Neutrophil (primary cell): ENCODE measurements at regions not wholly inside any gene's neighbourhood (a gene's known extent, or its start where the extent isn't known, plus 50 kb on each side); places are given as distances from the start of the nearest gene placed in this dataset.

Experiments used
- H3K27ac ChIP-seq: fragments of 200-600 bp; sonication (generic); 2 replicates; pipeline ENCODE4 v1.5.1; 2016; ENCODE audit warnings: mild to moderate bottlenecking, moderate library complexity
- H3K27me3 ChIP-seq: fragments of 200-600 bp; sonication (generic); 2 replicates; pipeline ENCODE4 v1.6.0; 2016; ENCODE audit warnings: mild to moderate bottlenecking
- H3K36me3 ChIP-seq: fragments of 200-600 bp; sonication (generic); 2 replicates; pipeline ENCODE4 v1.5.1; 2017
- H3K4me1 ChIP-seq, 2 experiments: fragments of 200-600 bp in 1 of 2; sonication (generic) in 1 of 2; 1 replicate in 1 of 2; 2 replicates in 1 of 2; pipeline versions ENCODE4 v1.5.1 to v1.6.1; 2013 to 2016; ENCODE audit warnings: low read depth in 1 of 2, low read length in 1 of 2, mild to moderate bottlenecking in 1 of 2, moderate library complexity in 1 of 2; ENCODE audit not compliant: control insufficient read depth in 1 of 2, insufficient read depth in 1 of 2
- H3K4me3 ChIP-seq, 2 experiments: fragments of 200-600 bp in 1 of 2; sonication (generic) in 1 of 2; 1 replicate in 1 of 2; 2 replicates in 1 of 2; pipeline ENCODE4 v1.5.1; 2013 to 2016; ENCODE audit warnings: low read depth in 1 of 2, low read length in 1 of 2, mild to moderate bottlenecking in 1 of 2, moderate library complexity in 1 of 2
- H3K9me3 ChIP-seq: fragments of 200-600 bp; sonication (generic); 2 replicates; pipeline ENCODE4 v1.5.1; 2016
- CTCF ChIP-seq: fragments of 200-600 bp; sonication (generic); IDR thresholded peaks from 2 replicates; pipeline ENCODE4 v1.5.1; 2016; ENCODE audit warnings: antibody characterized with exemption

DNA sequence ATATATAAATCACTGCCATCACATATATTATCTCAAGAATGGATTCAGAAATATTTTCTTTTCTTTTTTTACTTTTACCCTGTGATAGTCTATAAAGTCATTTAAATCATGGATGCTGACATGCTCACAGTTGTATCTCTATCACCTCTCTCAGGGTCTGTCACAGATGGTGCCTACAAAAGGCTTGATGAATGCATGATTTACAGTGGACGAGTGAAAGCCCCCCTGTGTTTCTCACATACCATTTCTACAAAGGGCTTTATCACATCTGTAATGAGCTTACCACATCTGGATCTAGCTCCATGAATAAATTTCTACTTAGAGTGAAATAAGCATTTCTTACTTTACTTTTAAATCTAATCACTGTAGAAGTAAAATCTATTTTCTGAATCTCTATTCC is 121.4 kb upstream of the CARD18 start:
- H3K4me1 ChIP-seq = no peaks in the 10 kb centered on the region
- H3K36me3 ChIP-seq = no peaks in the 10 kb centered on the region
- H3K4me3 ChIP-seq = no peak overlapping the region
- TF ChIP-seq CTCF = no peak
- H3K27ac ChIP-seq = no peak overlapping the region
- H3K27me3 ChIP-seq = no peaks in the 10 kb centered on the region
- no peaks in the 10 kb centered on the region for H3K9me3 ChIP-seq

- H3K4me3 ChIP-seq = no peak overlapping the region
- H3K4me1 ChIP-seq = no peaks in the 10 kb centered on the region
- no peak for TF ChIP-seq CTCF
- H3K9me3 ChIP-seq = no peaks in the 10 kb centered on the region
- no peak overlapping the region for H3K27ac ChIP-seq
- H3K36me3 ChIP-seq = no peaks in the 10 kb centered on the region
- H3K27me3 ChIP-seq = no peaks in the 10 kb centered on the region
These were observed 106.3 kb upstream of the CARD18 start for GRCh38 chr11:105245781-105246315.

- TF ChIP-seq CTCF = no peak
- no peak overlapping the region for H3K27ac ChIP-seq
- H3K9me3 ChIP-seq = no peaks in the 10 kb centered on the region
These were observed 104.7 kb upstream of the CARD18 start for GRCh38 chr11:105244160-105244825.

GRCh38 chr11:105241136-105241535 is 101.6 kb upstream of the CARD18 start:
- no peaks in the 10 kb centered on the region for H3K27me3 ChIP-seq
- H3K4me1 ChIP-seq = no peaks in the 10 kb centered on the region
- no peak overlapping the region for H3K27ac ChIP-seq
- no peaks in the 10 kb centered on the region for H3K9me3 ChIP-seq
- H3K36me3 ChIP-seq = no peaks in the 10 kb centered on the region
- H3K4me3 ChIP-seq = no peak overlapping the region
- TF ChIP-seq CTCF = no peak

More at GRCh38 chr11:105244160-105244825, 104.7 kb upstream of the CARD18 start:
- Histone ChIP-seq H3K36me3 (no peaks in the 10 kb centered on the region), H3K27me3 (no peaks in the 10 kb centered on the region), H3K4me1 (no peaks in the 10 kb centered on the region), H3K4me3 (no peak overlapping the region)

DNA sequence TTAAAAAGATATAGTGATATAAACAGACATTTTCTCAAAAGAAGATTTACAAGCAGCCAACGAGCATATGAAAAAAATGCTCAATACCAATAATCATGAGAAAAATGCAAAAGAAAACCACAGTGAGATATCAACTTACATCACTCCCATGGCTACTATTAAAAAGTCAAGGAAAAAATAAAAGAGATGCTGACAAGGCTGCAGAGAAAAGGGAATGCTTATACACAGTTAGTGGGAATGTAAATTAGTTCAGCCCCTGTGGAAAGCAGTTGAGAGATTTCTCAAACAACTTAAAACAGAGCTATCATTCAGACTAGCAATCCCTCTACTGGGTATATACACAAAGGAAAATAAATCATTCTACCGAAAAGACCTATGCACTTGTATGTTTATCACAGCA is 97.1 kb upstream of the CARD18 start:
- TF ChIP-seq CTCF = no peak
- Histone ChIP-seq H3K9me3 (no peaks in the 10 kb centered on the region), H3K4me3 (no peak overlapping the region), H3K27me3 (no peaks in the 10 kb centered on the region), H3K36me3 (no peaks in the 10 kb centered on the region), H3K27ac (no peak overlapping the region), H3K4me1 (no peaks in the 10 kb centered on the region)
